Right ventricle myocardium inferior (tissue), 1 donor: ENCODE measurements at regions not wholly inside any gene's neighbourhood (a gene's known extent, or its start where the extent isn't known, plus 50 kb on each side); places are given as distances from the start of the nearest gene placed in this dataset.

Source experiments
- ATAC-seq: fragments of 200-7000 bp; cut with Tn5 transposase; one replicate; pipeline ENCODE4 v1.9.1; 2020; ENCODE audit warnings: mild to moderate bottlenecking, moderate library complexity
- DNase-seq: peaks from one replicate; pipeline ENCODE4 v3.0.0; 2021; ENCODE audit errors: missing footprints
- intact Hi-C: fragments of 100-400 bp; cut with DNase I; formaldehyde crosslinking; loops from one replicate; pipeline ENCODE4 v1.11.0; 2022
- donor health status: DM: no; HTN: yes; CAD: no; lungs with severe emphysema.

GRCh38 chr3:177474652-177475355 is 277.5 kb upstream of the TBL1XR1 start:
- no peak for DNase-seq
- intact Hi-C loops = no loop called here

GRCh38 chr3:177475356-177475665 is 278.0 kb upstream of the TBL1XR1 start:
- ATAC-seq (no peak), DNase-seq (no peak)
- intact Hi-C loops = no loop called here

More at GRCh38 chr3:177474652-177475355, 277.5 kb upstream of the TBL1XR1 start:
- ATAC-seq = no peak

- intact Hi-C loops = no loop called here
- no peak for ATAC-seq
- DNase-seq = no peak
Measured at GRCh38 chr3:177476495-177476894, 279.2 kb upstream of the TBL1XR1 start.

- DNase-seq = no peak
- intact Hi-C loops = no loop called here
- no peak for ATAC-seq
Measured at GRCh38 chr3:177476921-177477435, 279.7 kb upstream of the TBL1XR1 start.

GRCh38 chr3:177478170-177478867 is 281.0 kb upstream of the TBL1XR1 start:
- intact Hi-C loops = no loop called here
- no peak for DNase-seq
- ATAC-seq = peak; percentile 89

GRCh38 chr3:177479630-177480029 is 282.3 kb upstream of the TBL1XR1 start:
- DNase-seq (no peak), ATAC-seq (no peak)
- intact Hi-C loops = loop anchor here (10.0 kb wide), 1 partner anchor 285 kb away; the partner anchor contains the start of gene TBL1XR1

- ATAC-seq = no peak
- DNase-seq = no peak
- intact Hi-C loops = loop anchor here (10.0 kb wide), 1 partner anchor 287 kb away; the partner anchor contains the start of gene TBL1XR1
Measured at GRCh38 chr3:177481329-177481728, 284.0 kb upstream of the TBL1XR1 start.

- ATAC-seq (no peak), DNase-seq (no peak)
- intact Hi-C loops = loop anchor here (10.0 kb wide), 1 partner anchor 287 kb away; the partner anchor contains the start of gene TBL1XR1
Measured at GRCh38 chr3:177482048-177482691, 284.9 kb upstream of the TBL1XR1 start.

- ATAC-seq (no peak), DNase-seq (no peak)
- intact Hi-C loops = loop anchor here (10.0 kb wide), 1 partner anchor 289 kb away; the partner anchor contains the start of gene TBL1XR1
Measured at GRCh38 chr3:177483182-177483967, 286.1 kb upstream of the TBL1XR1 start.

GRCh38 chr3:177484206-177484605 is 286.9 kb upstream of the TBL1XR1 start:
- intact Hi-C loops = loop anchor here (10.0 kb wide), 1 partner anchor 289 kb away; the partner anchor contains the start of gene TBL1XR1
- ATAC-seq = no peak
- no peak for DNase-seq

GRCh38 chr3:177484926-177485325 is 287.6 kb upstream of the TBL1XR1 start:
- DNase-seq = no peak
- intact Hi-C loops = loop anchor here (10.0 kb wide), 1 partner anchor 290 kb away; the partner anchor contains the start of gene TBL1XR1
- ATAC-seq = no peak

- ATAC-seq (peak; percentile 36), DNase-seq (no peak)
- intact Hi-C loops = loop anchor here (10.0 kb wide), 1 partner anchor 293 kb away; the partner anchor contains the start of gene TBL1XR1
Measured at GRCh38 chr3:177487635-177488186, 290.4 kb upstream of the TBL1XR1 start.

GRCh38 chr3:177488740-177489139 is 291.5 kb upstream of the TBL1XR1 start:
- no peak for ATAC-seq
- DNase-seq = no peak
- intact Hi-C loops = loop anchor here (10.0 kb wide), 1 partner anchor 294 kb away; the partner anchor contains the start of gene TBL1XR1

- intact Hi-C loops = no loop called here
- no peak for DNase-seq
- no peak for ATAC-seq
Measured at GRCh38 chr3:177490626-177491025, 293.3 kb upstream of the TBL1XR1 start.

GRCh38 chr3:177491296-177492032 is 294.2 kb upstream of the TBL1XR1 start:
- DNase-seq = no peak
- intact Hi-C loops = no loop called here

GRCh38 chr3:177493091-177493490 is 295.8 kb upstream of the TBL1XR1 start:
- no peak for ATAC-seq
- DNase-seq = no peak

More at GRCh38 chr3:177491296-177492032, 294.2 kb upstream of the TBL1XR1 start:
- peak; percentile 76 for ATAC-seq

GRCh38 chr3:177494216-177494615 is 296.9 kb upstream of the TBL1XR1 start:
- DNase-seq = no peak
- intact Hi-C loops = no loop called here
- ATAC-seq = no peak

More at GRCh38 chr3:177493091-177493490, 295.8 kb upstream of the TBL1XR1 start:
- intact Hi-C loops = no loop called here
